NCI-H226 (cell line): ENCODE measurements at regions not wholly inside any gene's neighbourhood (a gene's known extent, or its start where the extent isn't known, plus 50 kb on each side); places are given as distances from the start of the nearest gene placed in this dataset.
"Not testable (repeated sequence)": the region's sequence is repeated elsewhere in the genome, so short reads cannot be mapped to it uniquely, and the experiment has no call there.

Source experiments
- DNase-seq: peaks from one replicate; pipeline ENCODE4 v3.0.0-alpha.2; 2015

GRCh38 chr2:52428224-52428623 is 1339.4 kb upstream of the CHAC2 start:
- DNase-seq, result no peak

- no peak for DNase-seq
Observed at GRCh38 chr2:52423655-52424054, 1343.9 kb upstream of the CHAC2 start.

- no peak for DNase-seq
Observed at GRCh38 chr2:52423111-52423510, 1344.5 kb upstream of the CHAC2 start.

GRCh38 chr2:52416340-52416739 is 1351.3 kb upstream of the CHAC2 start:
- no peak for DNase-seq

- DNase-seq, result no peak
Observed at GRCh38 chr2:52414561-52415295, 1352.9 kb upstream of the CHAC2 start.

- not testable (repeated sequence) for DNase-seq
Observed at GRCh38 chr2:52409308-52410118, 1358.1 kb upstream of the CHAC2 start.

GRCh38 chr2:52405980-52406379 is 1361.6 kb upstream of the CHAC2 start:
- no peak for DNase-seq

- no peak for DNase-seq
Observed at GRCh38 chr2:52404866-52405265, 1362.7 kb upstream of the CHAC2 start.

GRCh38 chr2:52404046-52404445 is 1363.6 kb upstream of the CHAC2 start:
- no peak for DNase-seq

- DNase-seq, result no peak
Observed at GRCh38 chr2:52402128-52402527, 1365.5 kb upstream of the CHAC2 start.

GRCh38 chr2:52396836-52397235 is 1364.9 kb upstream of the NRXN1 start:
- DNase-seq, result no peak

GRCh38 chr2:52395912-52396311 is 1364.0 kb upstream of the NRXN1 start:
- no peak for DNase-seq

- DNase-seq, result no peak
Observed at GRCh38 chr2:52391621-52392020, 1359.7 kb upstream of the NRXN1 start.

GRCh38 chr2:52390651-52391050 is 1358.7 kb upstream of the NRXN1 start:
- no peak for DNase-seq

- no peak for DNase-seq
Observed at GRCh38 chr2:52387937-52388590, 1356.1 kb upstream of the NRXN1 start.

- DNase-seq, result no peak
Observed at GRCh38 chr2:52386433-52387030, 1354.6 kb upstream of the NRXN1 start.

- no peak for DNase-seq
Observed at GRCh38 chr2:52383541-52383940, 1351.6 kb upstream of the NRXN1 start.

GRCh38 chr2:52369178-52369577 is 1337.2 kb upstream of the NRXN1 start:
- DNase-seq, result no peak

GRCh38 chr2:52368141-52368540 is 1336.2 kb upstream of the NRXN1 start:
- no peak for DNase-seq

- no peak for DNase-seq
Observed at GRCh38 chr2:52365946-52366345, 1334.0 kb upstream of the NRXN1 start.

GRCh38 chr2:52356556-52356955 is 1324.6 kb upstream of the NRXN1 start:
- DNase-seq, result no peak

GRCh38 chr2:52347292-52347691 is 1315.4 kb upstream of the NRXN1 start:
- DNase-seq, result no peak

- DNase-seq, result no peak
Observed at GRCh38 chr2:52345676-52346075, 1313.7 kb upstream of the NRXN1 start.
